SK-MEL-5 (cell line): ENCODE measurements at regions not wholly inside any gene's neighbourhood (a gene's known extent, or its start where the extent isn't known, plus 50 kb on each side); places are given as distances from the start of the nearest gene placed in this dataset.
A peak's percentile ranks its signal among the peaks of the same experiment; 100 is the strongest.

Experiments used
- DNase-seq: peaks from one replicate; pipeline ENCODE4 v3.0.0-alpha.2; 2016; ENCODE audit warnings: low read depth, low spot score
- in situ Hi-C: cut with HindIII; loops from 2 replicates; pipeline ENCODE4 v1.10.0; 2016; ENCODE audit warnings: low sequenced_read_pairs, high pct_unique_total_duplicates, low pct_unique_long_range_greater_than_20kb

DNA sequence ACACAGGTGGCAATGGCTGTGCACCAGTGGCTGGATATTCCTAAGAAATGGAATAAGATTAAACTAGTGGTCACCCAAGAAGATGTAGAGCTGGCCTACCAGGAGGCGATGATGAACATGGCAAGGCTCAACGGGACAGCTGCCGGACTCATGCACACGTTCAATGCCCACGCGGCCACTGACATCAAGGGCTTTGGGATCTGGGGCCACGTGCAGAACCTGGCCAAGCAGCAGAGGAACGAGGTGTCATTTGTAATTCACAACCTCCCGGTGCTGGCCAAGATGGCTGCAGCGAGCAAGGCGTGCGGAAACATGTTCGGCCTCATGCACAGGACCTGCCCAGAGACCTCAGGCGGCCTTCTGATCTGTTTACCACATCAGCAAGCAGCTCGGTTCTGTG lies 190.8 kb downstream of the FTCDNL1 start:
- DNase-seq = no peak
- in situ Hi-C loops = no loop called here

DNA sequence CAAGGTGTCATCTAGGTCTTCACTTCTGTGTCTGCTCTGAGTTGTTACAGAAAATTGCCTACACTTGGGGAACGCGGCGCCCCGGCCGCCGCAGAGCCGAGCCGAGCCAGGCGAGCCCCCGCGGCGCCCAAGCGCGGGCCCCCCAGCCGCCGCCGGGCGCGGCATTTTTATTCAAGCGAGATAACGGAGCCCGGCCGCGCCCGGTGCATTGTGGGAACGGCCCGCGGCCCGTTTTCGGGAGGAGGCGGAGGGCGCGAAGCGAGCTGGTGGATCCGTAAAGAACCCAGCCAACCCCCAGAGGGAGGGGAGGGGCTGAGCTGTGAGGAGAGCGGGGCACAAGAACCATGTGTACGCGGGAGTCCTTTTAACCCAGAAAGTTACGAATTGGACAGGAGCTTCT lies 191.8 kb downstream of the FTCDNL1 start:
- in situ Hi-C loops = no loop called here
- no peak for DNase-seq

DNA sequence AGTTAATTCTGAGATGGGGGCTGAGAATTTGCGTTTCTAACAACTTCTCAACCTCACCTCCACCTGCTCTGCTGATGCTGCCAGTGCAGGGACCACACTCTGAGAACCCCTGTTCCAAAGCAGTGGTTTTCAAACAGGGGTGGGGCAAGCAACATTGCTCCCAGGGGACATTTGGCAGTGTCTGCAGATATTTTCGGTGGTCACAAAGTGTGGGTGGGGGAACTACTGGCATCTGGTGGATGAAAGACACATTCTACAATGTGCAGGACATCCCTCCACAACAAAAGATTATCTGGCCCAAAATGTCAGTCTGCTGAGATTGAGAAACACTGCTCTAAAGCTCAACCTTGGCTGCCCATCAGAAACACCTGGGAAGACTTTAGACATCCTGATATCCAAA lies 188.7 kb upstream of the SATB2 start:
- in situ Hi-C loops = no loop called here
- no peak for DNase-seq

DNA sequence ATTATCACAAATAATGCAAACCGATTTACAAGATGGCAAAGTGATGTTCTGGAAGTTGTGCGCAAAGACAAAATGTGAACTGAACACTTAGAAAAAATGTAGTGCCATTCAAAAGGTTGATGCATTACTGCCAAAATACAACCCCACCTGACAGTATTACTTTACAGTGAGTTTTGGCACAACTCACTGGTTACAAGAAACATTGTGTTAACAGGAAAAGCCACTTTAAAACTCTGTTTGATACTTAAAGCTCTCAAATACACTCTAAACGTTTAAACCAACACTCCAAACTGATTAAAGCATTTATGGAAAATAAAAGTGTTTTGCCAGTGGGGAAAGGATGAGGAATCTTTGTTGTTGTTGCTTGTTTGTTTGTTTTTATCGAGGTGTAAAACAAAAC lies 173.4 kb upstream of the SATB2 start:
- in situ Hi-C loops = no loop called here
- no peak for DNase-seq

DNA sequence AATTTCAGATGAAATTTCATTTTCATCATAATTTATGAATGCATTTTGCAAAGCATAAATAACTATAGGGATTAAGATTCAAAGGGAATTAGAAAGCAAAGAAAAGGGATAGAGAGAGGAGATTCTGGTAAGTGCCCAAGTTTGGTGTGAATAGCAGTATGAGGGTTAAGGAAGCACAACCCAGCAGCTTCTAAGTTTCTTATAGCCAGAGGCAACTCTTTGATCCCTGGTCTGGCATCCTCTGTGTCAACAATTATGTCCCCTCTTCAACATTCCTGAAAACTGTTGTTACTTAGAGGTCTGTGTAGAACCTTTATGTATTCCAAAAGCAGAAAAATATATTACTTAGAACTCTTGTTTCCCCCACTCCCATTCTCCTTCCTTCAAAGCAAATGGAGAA lies 171.6 kb upstream of the SATB2 start:
- DNase-seq = no peak
- in situ Hi-C loops = no loop called here

DNA sequence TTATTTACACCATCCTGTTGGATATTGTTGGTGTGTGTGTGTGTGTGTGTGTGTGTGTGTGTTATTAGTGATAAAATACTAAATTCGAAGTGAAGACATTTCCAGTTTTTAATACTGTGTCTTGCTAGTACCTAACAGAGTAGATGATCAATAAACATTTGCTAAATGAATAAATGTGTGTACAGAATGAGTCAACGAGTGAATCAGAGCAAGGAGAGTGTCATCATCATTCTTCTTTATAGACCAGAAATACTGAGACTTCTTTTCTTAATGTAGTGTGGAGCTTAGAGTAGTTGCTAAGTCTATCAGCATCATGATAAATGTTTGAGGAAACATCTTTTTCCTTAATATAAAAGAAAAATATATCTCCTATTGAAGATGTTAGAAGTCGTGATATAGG lies 169.7 kb upstream of the SATB2 start:
- DNase-seq = no peak
- in situ Hi-C loops = no loop called here

DNA sequence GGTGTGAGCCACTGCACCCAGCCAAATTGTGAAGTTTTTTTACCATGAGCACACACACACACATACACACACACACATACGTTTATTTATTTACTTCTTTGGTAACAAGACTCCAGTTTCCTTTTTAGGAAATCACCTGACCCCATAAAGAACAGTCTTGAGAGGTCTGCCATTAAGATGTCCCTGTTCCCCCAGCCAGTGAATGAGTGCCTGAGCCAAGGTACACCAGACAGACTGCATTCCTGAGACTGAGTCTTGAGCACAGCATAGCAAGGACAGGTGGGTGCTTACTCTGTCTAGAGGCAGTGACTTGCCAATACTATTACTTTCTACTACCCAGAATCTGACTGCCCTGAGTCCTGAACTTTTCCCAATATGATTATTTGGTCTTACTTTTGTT lies 167.2 kb upstream of the SATB2 start:
- no peak for DNase-seq
- in situ Hi-C loops = no loop called here

DNA sequence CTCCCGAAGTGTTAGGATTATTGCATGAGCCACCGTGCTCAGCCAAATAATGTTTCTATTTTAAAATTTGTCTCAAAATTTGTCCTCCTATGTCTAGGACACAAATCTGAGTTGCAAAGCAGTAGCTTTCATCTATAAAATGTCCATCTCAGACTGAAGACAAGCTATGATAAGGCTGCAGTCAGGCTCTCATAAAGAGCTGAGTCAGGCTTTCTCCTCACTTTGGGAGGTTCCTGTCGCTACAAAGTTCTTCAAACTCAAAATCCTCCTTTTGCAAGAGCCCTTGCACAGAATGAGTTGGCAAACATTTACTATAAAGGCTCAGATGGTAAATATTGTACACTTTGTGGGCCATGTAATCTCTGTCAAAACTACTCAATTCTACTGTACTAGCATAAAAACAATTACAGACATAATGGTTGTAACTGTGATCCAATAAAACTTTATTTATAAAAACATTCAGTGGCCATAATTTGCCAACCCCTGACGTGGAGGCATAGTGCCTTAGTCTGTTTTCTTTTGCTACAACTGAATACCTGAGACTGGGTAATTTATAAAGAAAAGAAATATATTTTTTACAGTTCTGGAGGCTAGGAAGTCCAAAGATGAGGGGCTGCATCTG lies 154.9 kb upstream of the SATB2 start:
- DNase-seq = no peak
- in situ Hi-C loops = no loop called here

DNA sequence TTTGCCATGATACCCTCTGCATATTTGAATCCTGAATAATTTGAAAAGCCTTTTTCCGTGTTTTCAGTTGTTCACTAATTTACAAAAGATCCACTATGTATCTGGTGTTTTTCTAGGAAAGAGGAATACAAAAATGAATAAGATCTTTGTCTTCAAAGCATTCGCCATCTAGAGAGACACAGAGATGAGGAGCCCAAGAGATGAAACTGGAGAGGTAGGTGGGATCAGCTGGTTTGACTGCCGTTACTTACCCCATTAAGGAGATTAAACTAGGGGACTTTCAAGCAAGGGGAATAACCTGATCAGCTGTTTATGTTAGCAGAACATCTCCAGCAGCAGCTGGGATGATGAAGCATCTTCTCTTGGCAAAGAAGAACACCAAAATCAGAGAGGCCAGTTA lies 150.2 kb upstream of the SATB2 start:
- in situ Hi-C loops = no loop called here
- peak; percentile 52 for DNase-seq

DNA sequence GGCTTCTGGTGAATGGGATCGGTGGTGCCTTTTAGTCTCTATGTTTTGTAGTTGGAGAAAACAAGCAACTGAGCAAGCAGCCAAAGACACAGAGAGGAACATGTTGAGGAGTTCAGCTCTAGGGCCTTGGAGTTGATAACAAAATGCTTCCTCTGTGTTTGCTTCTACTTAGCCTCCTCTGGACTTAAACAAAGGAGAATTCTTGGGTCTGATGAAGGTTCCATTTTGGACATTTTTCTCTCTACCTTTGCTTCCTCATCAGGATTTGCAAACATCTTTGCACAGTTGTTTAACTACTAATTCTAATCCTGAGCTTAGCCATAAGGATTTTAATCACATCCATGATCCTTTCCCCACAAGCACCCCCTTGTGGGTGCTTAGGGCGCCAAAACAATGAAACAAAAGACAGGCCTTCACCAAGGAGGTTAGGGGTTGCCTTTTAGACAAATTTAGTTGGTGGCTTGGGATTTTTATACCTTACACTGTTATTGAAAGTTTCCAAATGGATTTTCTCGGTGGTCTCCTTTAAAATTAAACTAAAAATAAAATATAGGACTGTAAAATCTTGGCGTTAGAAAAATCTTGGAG lies 148.5 kb upstream of the SATB2 start:
- peak; percentile 12 for DNase-seq
- in situ Hi-C loops = no loop called here

DNA sequence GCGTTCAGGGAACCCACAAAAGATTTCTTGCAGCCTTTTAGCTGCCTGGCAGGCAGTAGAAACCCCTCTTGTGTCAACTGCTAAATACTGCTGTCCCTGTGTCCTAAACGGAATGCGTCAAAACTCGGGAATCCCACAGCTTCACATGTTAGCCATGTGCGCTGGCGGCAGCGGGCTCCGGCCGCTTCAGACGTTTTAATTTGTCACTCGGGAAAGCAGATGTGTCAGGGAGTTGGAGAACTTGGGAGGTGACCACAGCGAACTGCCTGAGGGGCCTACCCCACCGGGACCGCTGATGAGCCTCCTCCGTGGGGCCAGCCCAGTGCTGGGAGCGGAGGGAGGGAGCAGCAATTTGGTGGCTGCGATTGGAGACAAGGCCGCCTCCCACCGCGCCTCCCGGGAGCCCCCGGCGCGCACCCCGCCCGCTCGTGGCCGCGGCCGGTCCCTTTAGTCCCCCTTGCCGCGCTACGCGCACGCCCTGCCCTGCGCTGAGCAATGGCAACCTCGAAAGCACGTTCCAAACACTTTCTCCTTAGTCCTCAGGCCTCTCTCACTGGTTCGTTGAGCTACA lies 146.1 kb upstream of the SATB2 start:
- in situ Hi-C loops = no loop called here
- DNase-seq = no peak

DNA sequence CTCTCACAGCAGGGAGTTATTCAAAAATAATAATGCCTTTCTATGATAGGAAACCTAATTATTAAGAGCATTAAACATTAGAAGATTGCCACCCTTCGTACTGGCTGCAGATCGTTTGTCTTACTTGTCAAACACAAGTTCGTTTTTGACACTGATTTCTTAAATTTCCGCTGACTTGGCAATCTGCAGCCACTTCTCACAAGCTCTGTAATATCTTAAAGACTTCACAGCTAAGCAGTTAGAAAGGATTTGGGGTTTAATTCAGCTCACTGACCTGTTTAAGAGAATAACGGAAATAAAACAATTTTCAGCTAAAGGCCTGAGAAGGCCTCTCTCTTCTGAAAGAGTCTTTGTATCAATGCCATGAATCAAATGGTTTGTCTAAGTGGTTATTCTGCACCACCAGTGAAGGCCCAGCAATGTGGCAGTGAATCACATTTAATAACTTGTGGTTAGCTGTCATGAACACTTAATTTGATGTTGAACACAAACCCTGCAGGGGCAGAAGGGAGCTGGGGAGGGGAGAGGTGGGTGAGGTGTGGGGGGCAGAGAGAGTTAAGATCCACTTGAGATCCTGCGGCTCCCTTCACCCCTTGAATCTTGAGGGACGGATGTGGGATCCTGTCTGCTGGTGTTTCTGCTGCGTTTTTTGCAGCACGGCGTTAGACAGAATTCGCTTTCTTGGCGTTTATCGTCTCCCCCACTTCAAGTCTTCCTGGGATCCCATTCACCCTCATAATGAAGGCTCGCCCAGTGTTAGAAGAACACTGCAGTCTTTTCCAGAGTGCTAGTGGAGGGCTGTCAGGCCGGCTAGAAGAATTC lies 145.4 kb upstream of the SATB2 start:
- peak; percentile 91 for DNase-seq
- in situ Hi-C loops = no loop called here

DNA sequence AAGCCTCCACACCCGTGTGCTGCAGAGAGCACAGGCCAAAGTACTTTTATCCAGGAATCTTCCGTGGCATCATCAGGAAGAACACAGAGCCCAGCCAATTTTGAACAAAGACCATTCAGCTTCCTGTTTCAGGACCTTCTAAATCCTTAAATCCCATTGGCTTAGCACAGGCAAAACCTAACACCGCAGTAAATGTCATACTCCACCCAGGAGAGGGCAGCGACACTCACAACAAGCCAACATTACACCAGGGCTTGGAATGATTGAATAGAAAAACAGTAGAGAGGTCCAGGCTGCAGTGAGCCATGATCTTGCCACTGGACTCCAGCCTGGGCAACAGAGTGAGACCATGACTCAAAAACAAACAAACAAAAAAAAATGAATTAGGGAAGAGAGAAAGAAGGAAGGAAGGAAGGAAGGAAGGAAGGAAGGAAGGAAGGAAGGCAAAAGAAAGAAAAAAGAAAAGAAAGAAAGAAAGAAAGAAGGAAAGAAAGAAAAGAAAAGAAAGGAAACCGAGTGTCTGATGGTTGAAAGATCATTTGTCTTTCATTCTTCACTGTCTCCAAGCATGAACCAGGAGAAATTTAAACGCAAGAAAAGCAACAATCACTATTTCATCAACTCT lies 144.6 kb upstream of the SATB2 start:
- DNase-seq = peak; percentile 81
- in situ Hi-C loops = no loop called here

DNA sequence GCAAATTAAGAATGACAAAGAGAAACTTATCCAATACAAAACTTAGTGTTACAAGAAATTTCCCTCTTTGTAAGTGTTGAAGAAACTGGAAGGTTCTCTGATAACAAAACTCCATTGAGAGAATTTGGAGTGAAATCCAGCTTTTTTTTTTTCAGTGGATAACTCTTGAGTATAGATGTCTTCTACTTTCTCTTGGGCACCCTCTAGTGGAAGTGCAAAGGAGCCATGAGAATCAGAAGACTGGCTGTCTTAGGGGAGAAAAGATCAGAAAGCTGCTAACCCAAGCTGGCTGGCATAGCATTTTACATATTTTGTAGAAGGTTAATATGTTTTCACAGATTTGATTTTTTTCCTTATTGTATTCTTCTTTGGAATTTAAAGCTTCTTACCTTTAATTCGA lies 138.8 kb upstream of the SATB2 start:
- in situ Hi-C loops = no loop called here
- peak; percentile 77 for DNase-seq

DNA sequence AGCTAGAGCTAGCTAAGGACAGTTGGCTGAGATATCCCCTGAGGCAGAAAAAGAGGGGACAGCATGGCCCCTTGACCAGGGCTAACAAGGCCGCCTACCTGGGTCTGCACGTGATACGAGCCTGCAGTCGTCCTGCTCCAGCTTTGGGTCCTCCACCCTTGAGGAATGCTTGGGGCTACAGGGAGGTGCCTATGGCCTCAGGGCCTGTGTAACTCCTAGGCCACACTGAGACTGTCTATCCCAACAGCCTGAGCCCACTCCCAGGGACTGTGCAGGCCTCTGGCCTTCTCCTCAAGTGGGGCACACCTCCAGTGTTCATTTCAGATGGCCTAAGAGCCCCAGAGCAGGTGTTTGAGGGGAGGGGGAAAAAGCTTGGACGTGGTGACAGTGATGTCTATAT lies 136.7 kb upstream of the SATB2 start:
- no peak for DNase-seq

DNA sequence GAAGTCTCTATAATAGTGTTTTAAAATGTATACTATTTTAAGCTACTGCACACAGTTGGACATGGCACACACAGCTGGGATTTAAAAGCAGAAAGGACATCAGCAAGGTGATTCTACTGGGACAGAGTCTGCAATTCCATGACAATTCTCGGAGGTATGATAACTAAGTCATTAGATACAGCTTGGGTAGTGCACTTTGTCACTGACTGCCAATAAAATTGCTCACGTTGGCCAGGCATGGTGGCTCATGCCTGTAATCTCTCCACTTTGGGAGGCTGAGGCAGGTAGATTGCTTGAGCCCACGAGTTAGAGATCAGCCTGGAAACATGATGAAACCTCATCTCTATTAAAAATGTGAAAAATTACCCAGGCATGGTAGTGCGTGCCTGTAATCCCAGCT lies 134.1 kb upstream of the SATB2 start:
- DNase-seq = no peak
- in situ Hi-C loops = no loop called here

More for the DNA sequence above, 136.7 kb upstream of the SATB2 start:
- in situ Hi-C loops = no loop called here

DNA sequence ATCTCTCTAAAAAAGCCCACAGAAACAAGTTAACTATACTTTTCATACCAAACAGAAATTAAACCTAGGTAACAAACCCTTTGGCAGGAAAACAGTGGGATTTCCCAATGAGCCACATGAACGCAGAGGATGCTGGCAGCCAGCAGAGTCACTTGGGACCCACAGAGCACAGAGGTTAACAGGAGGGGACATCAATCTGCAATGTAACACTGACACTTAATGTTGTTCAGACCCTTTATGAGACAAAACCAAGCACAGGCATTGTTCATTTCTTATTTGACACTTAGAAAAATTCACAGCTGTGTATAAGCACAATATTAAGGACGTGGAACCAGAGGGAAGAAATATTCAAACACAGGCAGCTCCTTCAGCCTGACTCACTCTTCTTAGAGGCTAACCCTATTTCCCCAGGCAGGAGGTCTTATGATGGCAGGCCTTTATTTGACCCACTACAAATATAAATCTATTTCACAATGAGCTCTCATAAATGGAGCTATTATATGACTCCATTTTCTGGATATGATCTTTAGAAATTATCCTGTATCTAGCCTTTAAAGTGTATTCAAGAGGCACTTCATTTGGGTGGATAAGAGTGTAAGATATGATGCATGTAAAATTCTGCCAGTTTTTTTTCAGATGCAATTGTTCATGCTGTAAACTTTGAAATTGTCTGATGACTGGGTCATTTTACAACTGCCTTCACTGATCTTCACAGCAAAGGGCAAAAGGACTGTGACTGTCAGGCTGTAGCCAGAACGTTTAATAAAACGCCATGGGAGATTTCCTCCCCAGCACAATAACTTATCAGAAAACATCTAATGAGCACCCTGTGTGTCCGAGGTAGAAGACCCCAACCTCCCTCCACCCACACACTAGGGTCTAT lies 132.8 kb upstream of the SATB2 start:
- in situ Hi-C loops = no loop called here

More for the DNA sequence above, 132.8 kb upstream of the SATB2 start:
- DNase-seq = peak; percentile 51
